ENCODE measurements at regions not wholly inside any gene's neighbourhood (a gene's known extent, or its start where the extent isn't known, plus 50 kb on each side); places are given as distances from the start of the nearest gene placed in this dataset.
"Not testable (repeated sequence)": the region's sequence is repeated elsewhere in the genome, so short reads cannot be mapped to it uniquely, and the experiment has no call there.

GRCh38 chr12:131242741-131243496 lies 289.2 kb downstream of the ADGRD1 start:
- Histone ChIP-seq H2AFZ (ENCODE audit: low read depth, low read length) (no peak overlapping the region), H3K27me3 (ENCODE audit: insufficient read depth, low read length) (peaks cover 10% of the 10 kb centered on the region), H3K4me3 (ENCODE audit: low read length) (peak overlapping the region; percentile 51), H3K36me3 (ENCODE audit: insufficient read depth, low read length) (no peaks in the 10 kb centered on the region), H3K4me1 (ENCODE audit: insufficient read depth, low read length) (no peaks in the 10 kb centered on the region), H3K9me3 (ENCODE audit: low read length) (peaks cover 2% of the 10 kb centered on the region)

- not testable (repeated sequence) for H2AFZ ChIP-seq (ENCODE audit: low read depth, low read length); H3K4me1 ChIP-seq (ENCODE audit: insufficient read depth, low read length); H3K4me3 ChIP-seq (ENCODE audit: low read length); H3K36me3 ChIP-seq (ENCODE audit: insufficient read depth, low read length); H3K27me3 ChIP-seq (ENCODE audit: insufficient read depth, low read length); H3K9me3 ChIP-seq (ENCODE audit: low read length)
Measured at GRCh38 chr12:131244157-131244688, 290.5 kb downstream of the ADGRD1 start.

- not testable (repeated sequence) for H2AFZ ChIP-seq (ENCODE audit: low read depth, low read length); H3K27me3 ChIP-seq (ENCODE audit: insufficient read depth, low read length); H3K9me3 ChIP-seq (ENCODE audit: low read length); H3K4me3 ChIP-seq (ENCODE audit: low read length); H3K4me1 ChIP-seq (ENCODE audit: insufficient read depth, low read length); H3K36me3 ChIP-seq (ENCODE audit: insufficient read depth, low read length)
Measured at GRCh38 chr12:131245161-131245560, 291.5 kb downstream of the ADGRD1 start.

GRCh38 chr12:131245564-131246355 lies 292.1 kb downstream of the ADGRD1 start:
- Histone ChIP-seq H3K4me3 (ENCODE audit: low read length) (no peak overlapping the region), H3K9me3 (ENCODE audit: low read length) (peaks cover 4% of the 10 kb centered on the region), H3K4me1 (ENCODE audit: insufficient read depth, low read length) (no peaks in the 10 kb centered on the region), H3K27me3 (ENCODE audit: insufficient read depth, low read length) (peaks cover 2% of the 10 kb centered on the region), H2AFZ (ENCODE audit: low read depth, low read length) (no peak overlapping the region), H3K36me3 (ENCODE audit: insufficient read depth, low read length) (no peaks in the 10 kb centered on the region)

- H3K27me3 ChIP-seq (ENCODE audit: insufficient read depth, low read length); H3K4me3 ChIP-seq (ENCODE audit: low read length); H3K4me1 ChIP-seq (ENCODE audit: insufficient read depth, low read length); H3K9me3 ChIP-seq (ENCODE audit: low read length); H3K36me3 ChIP-seq (ENCODE audit: insufficient read depth, low read length); H2AFZ ChIP-seq (ENCODE audit: low read depth, low read length): not testable (repeated sequence)
Measured at GRCh38 chr12:131247026-131247725, 293.5 kb downstream of the ADGRD1 start.

- not testable (repeated sequence) for H3K4me3 ChIP-seq (ENCODE audit: low read length); H3K36me3 ChIP-seq (ENCODE audit: insufficient read depth, low read length); H3K27me3 ChIP-seq (ENCODE audit: insufficient read depth, low read length); H3K4me1 ChIP-seq (ENCODE audit: insufficient read depth, low read length); H3K9me3 ChIP-seq (ENCODE audit: low read length); H2AFZ ChIP-seq (ENCODE audit: low read depth, low read length)
Measured at GRCh38 chr12:131247875-131248274, 294.2 kb downstream of the ADGRD1 start.

- no peaks in the 10 kb centered on the region for H3K4me1 ChIP-seq (ENCODE audit: insufficient read depth, low read length)
- H3K36me3 ChIP-seq (ENCODE audit: insufficient read depth, low read length) = no peaks in the 10 kb centered on the region
- no peak overlapping the region for H3K4me3 ChIP-seq (ENCODE audit: low read length)
- no peak overlapping the region for H2AFZ ChIP-seq (ENCODE audit: low read depth, low read length)
- H3K27me3 ChIP-seq (ENCODE audit: insufficient read depth, low read length) = peaks cover 3% of the 10 kb centered on the region
- peaks cover 7% of the 10 kb centered on the region for H3K9me3 ChIP-seq (ENCODE audit: low read length)
Measured at GRCh38 chr12:131249246-131250027, 295.7 kb downstream of the ADGRD1 start.

- peaks cover 7% of the 10 kb centered on the region for H3K9me3 ChIP-seq (ENCODE audit: low read length)
- no peak overlapping the region for H3K4me3 ChIP-seq (ENCODE audit: low read length)
- no peaks in the 10 kb centered on the region for H3K4me1 ChIP-seq (ENCODE audit: insufficient read depth, low read length)
- H2AFZ ChIP-seq (ENCODE audit: low read depth, low read length) = no peak overlapping the region
- H3K27me3 ChIP-seq (ENCODE audit: insufficient read depth, low read length) = peaks cover 3% of the 10 kb centered on the region
- H3K36me3 ChIP-seq (ENCODE audit: insufficient read depth, low read length) = no peaks in the 10 kb centered on the region
Measured at GRCh38 chr12:131250028-131250950, 296.6 kb downstream of the ADGRD1 start.

GRCh38 chr12:131250951-131251315 lies 297.2 kb downstream of the ADGRD1 start:
- Histone ChIP-seq H3K4me3 (ENCODE audit: low read length) (no peak overlapping the region), H3K9me3 (ENCODE audit: low read length) (peaks cover 11% of the 10 kb centered on the region), H3K4me1 (ENCODE audit: insufficient read depth, low read length) (no peaks in the 10 kb centered on the region), H3K27me3 (ENCODE audit: insufficient read depth, low read length) (peaks cover 3% of the 10 kb centered on the region), H3K36me3 (ENCODE audit: insufficient read depth, low read length) (no peaks in the 10 kb centered on the region), H2AFZ (ENCODE audit: low read depth, low read length) (no peak overlapping the region)

- H3K4me3 ChIP-seq (ENCODE audit: low read length) = no peak overlapping the region
Measured at GRCh38 chr12:131251336-131252101, 297.8 kb downstream of the ADGRD1 start.

GRCh38 chr12:131253376-131254026 lies 299.8 kb downstream of the ADGRD1 start:
- Histone ChIP-seq H3K9me3 (ENCODE audit: low read length) (peaks cover 11% of the 10 kb centered on the region), H3K36me3 (ENCODE audit: insufficient read depth, low read length) (no peaks in the 10 kb centered on the region), H3K4me3 (ENCODE audit: low read length) (no peak overlapping the region), H3K27me3 (ENCODE audit: insufficient read depth, low read length) (peaks cover 3% of the 10 kb centered on the region), H2AFZ (ENCODE audit: low read depth, low read length) (no peak overlapping the region), H3K4me1 (ENCODE audit: insufficient read depth, low read length) (no peaks in the 10 kb centered on the region)

More at GRCh38 chr12:131251336-131252101, 297.8 kb downstream of the ADGRD1 start:
- no peaks in the 10 kb centered on the region for H3K36me3 ChIP-seq (ENCODE audit: insufficient read depth, low read length)
- no peak overlapping the region for H2AFZ ChIP-seq (ENCODE audit: low read depth, low read length)
- peaks cover 11% of the 10 kb centered on the region for H3K9me3 ChIP-seq (ENCODE audit: low read length)
- peaks cover 3% of the 10 kb centered on the region for H3K27me3 ChIP-seq (ENCODE audit: insufficient read depth, low read length)
- H3K4me1 ChIP-seq (ENCODE audit: insufficient read depth, low read length) = no peaks in the 10 kb centered on the region

All from neuron (in vitro differentiated cells).